Adrenal gland (tissue), 9 donors: ENCODE measurements at regions not wholly inside any gene's neighbourhood (a gene's known extent, or its start where the extent isn't known, plus 50 kb on each side); places are given as distances from the start of the nearest gene placed in this dataset.

Experiments
- DNase-seq, 7 donors: peaks; one replicate each; pipeline ENCODE4 v3.0.0-alpha.2; 2019 to 2020
- H3K27ac ChIP-seq, 5 donors: fragments of 200-600 bp; sonication (generic) in 4 of 5; 1 replicate in 3 of 5; 2 replicates in 2 of 5; pipeline versions ENCODE4 v1.5.1 to v1.8.0; 2016 to 2020; ENCODE audit warnings: mild to moderate bottlenecking in 1 of 5
- H3K27me3 ChIP-seq: fragments of 200-600 bp; 2 replicates; pipeline ENCODE4 v1.8.0; 2021
- H3K36me3 ChIP-seq, 2 donors: fragments of 200-600 bp; replicated peaks in 1 of 2; 1 replicate in 1 of 2; 2 replicates in 1 of 2; pipeline versions ENCODE4 v1.5.1 to v1.8.0; 2018 to 2022
- H3K4me1 ChIP-seq, 2 donors: fragments of 200-600 bp; replicated peaks in 1 of 2; 1 replicate in 1 of 2; 2 replicates in 1 of 2; pipeline versions ENCODE4 v1.5.1 to v1.8.0; 2018 to 2021
- H3K4me3 ChIP-seq, 4 donors: fragments of 200-600 bp; sonication (generic) in 3 of 4; one replicate each; pipeline ENCODE4 v1.5.1; 2016 to 2018
- H3K9me3 ChIP-seq, 3 donors: fragments of 200-600 bp; sonication (generic) in 1 of 3; replicated peaks in 1 of 3; 1 replicate in 2 of 3; 2 replicates in 1 of 3; pipeline versions ENCODE4 v1.5.1 to v1.8.0; 2016 to 2021
- POLR2A ChIP-seq, 2 donors: fragments of 450-650 bp; IDR thresholded peaks; one replicate each; pipeline ENCODE4 v1.6.1; 2017; ENCODE audit warnings: antibody characterized with exemption in 2 of 2, mild to moderate bottlenecking in 2 of 2, moderate library complexity in 1 of 2
- WGBS, 4 donors: extraction: QIAGEN DNeasy Blood & Tissue Kit in 2 of 4; methylation state at CpG; one replicate each; pipeline versions ENCODE4 v1.1.5 to v1.1.7; 2013 to 2017; 5-methylcytosine and 5-hydroxymethylcytosine counted together
- intact Hi-C, 2 donors: fragments of 100-400 bp; cut with DNase I; formaldehyde crosslinking; loops; one replicate each; pipeline versions ENCODE4 v1.14.1 to v1.15.0; 2022 to 2023
- TF ChIP-seq, protein P1 (sequence below), 6 experiments: fragments of 450-650 bp in 4 of 6; fragments of 200-600 bp in 2 of 6; sonication (generic) in 1 of 6; IDR thresholded peaks; 1 replicate in 5 of 6; 2 replicates in 1 of 6; pipeline versions ENCODE4 v1.5.1 to v1.8.0; 2016 to 2021; ENCODE audit warnings: antibody characterized with exemption in 6 of 6, mild to moderate bottlenecking in 2 of 6, moderate library complexity in 1 of 6
- donor health status: healthy with polysubstance abuse.
- donor health status: Bipolar disorder and iron deficiency.
- donor health status: DM: yes; HTN: yes; CAD: no.
- donor health status: DM: no; HTN: no; CAD: no.
- donor health status: DM: no; HTN: no; CAD: no.

DNA sequence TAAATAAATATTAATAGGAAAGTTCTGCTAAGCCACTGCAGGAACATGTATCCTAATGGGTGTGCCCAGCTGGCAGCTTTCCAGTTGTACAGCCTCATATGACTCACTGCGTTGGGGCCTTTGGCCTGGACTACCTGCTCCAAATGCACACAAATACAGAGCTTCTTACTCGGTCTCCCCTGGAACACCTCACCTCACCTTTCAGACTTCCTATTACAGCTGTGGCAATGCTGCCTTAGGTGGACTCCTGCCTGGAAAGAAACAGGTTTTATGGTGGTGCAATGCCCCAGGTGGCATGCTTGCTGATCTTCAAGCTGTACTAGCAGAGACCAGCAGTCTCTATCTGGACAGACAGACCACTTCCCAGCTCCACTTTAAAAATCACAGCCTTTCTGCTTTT lies 85.7 kb upstream of the EXOC1L start:
- intact Hi-C loops, result no loop called here
- no peak overlapping the region for H3K27ac ChIP-seq
- H3K9me3 ChIP-seq, result no peaks in the 10 kb centered on the region
- H3K4me3 ChIP-seq, result no peak overlapping the region
- TF ChIP-seq POLR2A (IDR thresholded peaks at IDR 0.05), result no peak
- TF ChIP-seq, protein P1, sequence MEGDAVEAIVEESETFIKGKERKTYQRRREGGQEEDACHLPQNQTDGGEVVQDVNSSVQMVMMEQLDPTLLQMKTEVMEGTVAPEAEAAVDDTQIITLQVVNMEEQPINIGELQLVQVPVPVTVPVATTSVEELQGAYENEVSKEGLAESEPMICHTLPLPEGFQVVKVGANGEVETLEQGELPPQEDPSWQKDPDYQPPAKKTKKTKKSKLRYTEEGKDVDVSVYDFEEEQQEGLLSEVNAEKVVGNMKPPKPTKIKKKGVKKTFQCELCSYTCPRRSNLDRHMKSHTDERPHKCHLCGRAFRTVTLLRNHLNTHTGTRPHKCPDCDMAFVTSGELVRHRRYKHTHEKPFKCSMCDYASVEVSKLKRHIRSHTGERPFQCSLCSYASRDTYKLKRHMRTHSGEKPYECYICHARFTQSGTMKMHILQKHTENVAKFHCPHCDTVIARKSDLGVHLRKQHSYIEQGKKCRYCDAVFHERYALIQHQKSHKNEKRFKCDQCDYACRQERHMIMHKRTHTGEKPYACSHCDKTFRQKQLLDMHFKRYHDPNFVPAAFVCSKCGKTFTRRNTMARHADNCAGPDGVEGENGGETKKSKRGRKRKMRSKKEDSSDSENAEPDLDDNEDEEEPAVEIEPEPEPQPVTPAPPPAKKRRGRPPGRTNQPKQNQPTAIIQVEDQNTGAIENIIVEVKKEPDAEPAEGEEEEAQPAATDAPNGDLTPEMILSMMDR (IDR thresholded peaks at IDR 0.05), result no peak
- H3K36me3 ChIP-seq, result no peaks in the 10 kb centered on the region
- DNase-seq, result peak; percentile 21 to 65 (median 48)
- H3K27me3 ChIP-seq, result peaks cover 7% of the 10 kb centered on the region
- no peaks in the 10 kb centered on the region for H3K4me1 ChIP-seq
- 31 to 47% (median 36%) methylated on average over 2 of the region's 2 CpGs for WGBS, 4 donors

DNA sequence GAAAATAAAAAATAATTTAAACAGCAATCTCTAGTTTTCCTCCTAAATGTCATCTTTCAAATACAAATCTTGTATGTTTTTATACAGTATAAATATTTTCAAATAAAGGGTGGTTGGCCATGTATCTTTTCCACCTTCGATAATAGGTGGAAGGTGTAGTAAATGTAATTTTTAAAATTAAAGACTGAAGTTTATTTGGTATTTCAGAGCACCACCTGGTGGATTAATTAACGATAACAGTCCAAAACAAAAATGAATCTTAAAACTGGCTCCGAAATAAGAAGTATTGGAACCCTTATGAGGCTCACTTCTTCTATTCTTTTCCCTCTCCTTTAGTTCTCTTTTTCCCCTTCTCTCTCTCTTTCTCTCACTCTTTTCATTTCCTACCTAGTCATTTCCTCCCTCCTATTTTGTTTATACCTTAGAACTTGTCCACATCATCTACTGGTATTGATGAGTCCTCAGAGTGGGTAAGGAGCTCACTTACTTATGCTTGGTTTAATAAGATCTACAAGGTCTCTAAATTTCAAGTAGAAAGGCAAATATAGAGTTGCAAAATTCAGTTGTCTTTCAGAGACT lies 82.9 kb upstream of the EXOC1L start:
- H3K4me1 ChIP-seq, result no peaks in the 10 kb centered on the region
- DNase-seq, result no peak
- H3K4me3 ChIP-seq, result no peak overlapping the region
- H3K36me3 ChIP-seq, result no peaks in the 10 kb centered on the region
- peaks cover 7% of the 10 kb centered on the region for H3K27me3 ChIP-seq
- no peaks in the 10 kb centered on the region for H3K9me3 ChIP-seq
- intact Hi-C loops, result no loop called here
- 16 to 30% (median 24%) methylated on average over 3 of the region's 3 CpGs for WGBS, 4 donors
- TF ChIP-seq, protein P1 (IDR thresholded peaks at IDR 0.05), result peak in 5 of 6 experiments; percentile 6 to 45 (median 32)
- no peak for TF ChIP-seq POLR2A (IDR thresholded peaks at IDR 0.05)
- H3K27ac ChIP-seq, result no peak overlapping the region

DNA sequence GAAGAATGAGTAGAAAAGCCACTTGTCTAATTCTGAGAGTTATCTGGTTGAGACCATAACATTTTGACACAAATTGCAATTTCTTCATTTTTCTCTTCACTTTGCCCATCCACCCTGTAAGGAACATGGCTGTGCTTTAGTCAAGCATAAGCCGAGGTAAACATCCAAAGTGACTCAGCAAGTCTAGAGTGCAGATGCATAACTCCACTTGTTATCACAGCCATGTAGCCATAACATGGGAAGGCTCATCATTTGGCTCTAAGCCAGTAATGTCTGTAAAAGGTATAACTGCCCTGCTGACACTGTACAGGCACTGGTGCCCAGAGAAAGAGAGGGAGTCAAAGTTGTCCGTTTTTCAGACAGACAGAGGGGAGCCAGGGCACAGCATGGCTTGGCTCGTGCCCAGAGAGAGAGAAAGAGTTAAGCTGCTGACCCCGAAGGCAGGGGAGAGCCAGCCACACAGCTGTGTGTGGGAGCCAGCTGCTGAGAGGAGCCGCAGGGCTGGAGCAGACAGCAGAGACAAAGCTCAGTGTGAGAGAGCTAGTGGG lies 76.9 kb upstream of the EXOC1L start:
- Histone ChIP-seq H3K4me3 (no peak overlapping the region), H3K27ac (no peak overlapping the region), H3K4me1 (no peaks in the 10 kb centered on the region), H3K9me3 (no peaks in the 10 kb centered on the region), H3K27me3 (no peaks in the 10 kb centered on the region), H3K36me3 (no peaks in the 10 kb centered on the region)
- TF ChIP-seq POLR2A (IDR thresholded peaks at IDR 0.05), result no peak
- TF ChIP-seq, protein P1 (IDR thresholded peaks at IDR 0.05), result no peak
- intact Hi-C loops, result no loop called here
- DNase-seq, result no peak
- WGBS, 4 donors, result 37 to 43% (median 41%) methylated on average over 5 of the region's 5 CpGs

DNA sequence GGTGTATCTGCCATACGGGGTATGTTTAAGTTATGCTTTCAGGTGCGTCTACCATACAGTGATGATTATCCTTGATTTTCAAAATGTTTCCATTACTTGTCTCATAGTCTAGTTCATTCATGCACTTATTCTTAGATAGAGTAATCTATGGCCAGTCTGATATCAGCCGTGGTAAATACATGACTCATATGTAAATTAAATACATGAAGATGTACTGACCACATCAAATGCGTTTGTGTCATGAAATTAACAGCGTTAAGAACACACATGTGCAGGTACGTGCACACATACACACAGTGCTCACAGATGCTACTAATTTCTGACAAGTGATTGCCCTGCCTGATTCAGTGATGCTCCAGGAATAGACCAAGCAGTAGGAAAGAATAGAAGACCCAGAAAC lies 75.2 kb upstream of the EXOC1L start:
- H3K27me3 ChIP-seq, result no peaks in the 10 kb centered on the region
- 76 to 84% (median 78%) methylated on average over 6 of the region's 6 CpGs for WGBS, 4 donors
- no peak for DNase-seq
- H3K4me1 ChIP-seq, result no peaks in the 10 kb centered on the region
- no peak overlapping the region for H3K27ac ChIP-seq
- intact Hi-C loops, result no loop called here
- TF ChIP-seq, protein P1 (IDR thresholded peaks at IDR 0.05), result no peak
- TF ChIP-seq POLR2A (IDR thresholded peaks at IDR 0.05), result no peak
- no peaks in the 10 kb centered on the region for H3K9me3 ChIP-seq
- no peak overlapping the region for H3K4me3 ChIP-seq
- H3K36me3 ChIP-seq, result no peaks in the 10 kb centered on the region
